AG20443 (cell line): ENCODE measurements at regions not wholly inside any gene's neighbourhood (a gene's known extent, or its start where the extent isn't known, plus 50 kb on each side); places are given as distances from the start of the nearest gene placed in this dataset.
"Not testable (repeated sequence)": the region's sequence is repeated elsewhere in the genome, so short reads cannot be mapped to it uniquely, and the experiment has no call there.

Source experiments
- DNase-seq: peaks from one replicate; pipeline ENCODE4 v3.0.0; 2012; ENCODE audit warnings: low spot score, mixed read lengths

GRCh38 chr15:100767001-100767825, 112.4 kb upstream of the ALDH1A3 start:
- peak; percentile 10 for DNase-seq

GRCh38 chr15:100768501-100768931, 111.1 kb upstream of the ALDH1A3 start:
- no peak for DNase-seq

- DNase-seq = no peak
Observed at GRCh38 chr15:100769043-100769974, 110.3 kb upstream of the ALDH1A3 start.

- no peak for DNase-seq
Observed at GRCh38 chr15:100769975-100770340, 109.7 kb upstream of the ALDH1A3 start.

- DNase-seq = no peak
Observed at GRCh38 chr15:100770661-100771584, 108.7 kb upstream of the ALDH1A3 start.

- no peak for DNase-seq
Observed at GRCh38 chr15:100771746-100772145, 107.9 kb upstream of the ALDH1A3 start.

- DNase-seq = no peak
Observed at GRCh38 chr15:100772478-100772877, 107.2 kb upstream of the ALDH1A3 start.

GRCh38 chr15:100772892-100773520, 106.6 kb upstream of the ALDH1A3 start:
- no peak for DNase-seq

GRCh38 chr15:100774044-100774443, 105.6 kb upstream of the ALDH1A3 start:
- DNase-seq = not testable (repeated sequence)

- DNase-seq = no peak
Observed at GRCh38 chr15:100775581-100776185, 103.9 kb upstream of the ALDH1A3 start.

GRCh38 chr15:100777821-100778220, 101.8 kb upstream of the ALDH1A3 start:
- no peak for DNase-seq

GRCh38 chr15:100778831-100779288, 100.8 kb upstream of the ALDH1A3 start:
- DNase-seq = no peak

GRCh38 chr15:100779331-100780207, 100.1 kb upstream of the ALDH1A3 start:
- no peak for DNase-seq

GRCh38 chr15:100780208-100780800, 99.3 kb upstream of the ALDH1A3 start:
- no peak for DNase-seq

GRCh38 chr15:100781061-100781960, 98.3 kb upstream of the ALDH1A3 start:
- DNase-seq = no peak

- no peak for DNase-seq
Observed at GRCh38 chr15:100781961-100782530, 97.6 kb upstream of the ALDH1A3 start.

GRCh38 chr15:100783291-100783690, 96.3 kb upstream of the ALDH1A3 start:
- DNase-seq = no peak
